ENCODE measurements at regions not wholly inside any gene's neighbourhood (a gene's known extent, or its start where the extent isn't known, plus 50 kb on each side); places are given as distances from the start of the nearest gene placed in this dataset.
"Not testable (repeated sequence)": the region's sequence is repeated elsewhere in the genome, so short reads cannot be mapped to it uniquely, and the experiment has no call there.

DNA sequence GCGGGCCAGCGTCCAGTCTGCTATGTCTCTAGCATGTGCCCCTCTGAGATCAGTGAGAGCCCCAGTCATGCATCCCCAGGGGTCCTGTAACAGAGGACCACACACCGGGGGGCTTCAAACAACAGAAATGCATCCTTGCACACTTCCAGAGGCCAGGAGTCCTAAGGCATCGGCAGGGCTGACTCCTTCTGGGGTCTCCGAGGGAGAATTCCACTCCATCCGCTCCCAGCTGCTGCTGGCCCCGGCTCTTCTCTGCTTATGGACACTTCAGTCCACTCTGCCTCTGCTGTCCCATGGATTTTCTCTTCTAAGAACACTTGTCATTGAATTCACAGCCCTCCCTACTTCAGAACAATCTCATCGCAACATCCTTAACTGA is 157.6 kb downstream of the NPIPB11 start:
- not testable (repeated sequence) for H3K36me3 Mint-ChIP-seq; H3K36me3 ChIP-seq; H2AFZ ChIP-seq (replicated peaks); H3K27ac ChIP-seq; H3K4me3 Mint-ChIP-seq; H4K20me1 ChIP-seq (ENCODE audit: low read depth); H3K4me3 ChIP-seq; H3K27me3 ChIP-seq; H3K4me1 ChIP-seq; H3K9ac ChIP-seq; H3K79me2 ChIP-seq (ENCODE audit: low read depth); H3K27me3 Mint-ChIP-seq (ENCODE audit: insufficient read depth, low read depth); H3K4me2 ChIP-seq; DNase-seq (ENCODE audit: low spot score); H3F3A ChIP-seq (ENCODE audit: low read depth); H3K9me3 ChIP-seq (ENCODE audit: low read depth)
- Mint-ChIP-seq H3K9me3 (peaks cover 17% of the 10 kb centered on the region), H3K4me1 (peaks cover 13% of the 10 kb centered on the region), H3K27ac (peak overlapping the region; percentile 3)

DNA sequence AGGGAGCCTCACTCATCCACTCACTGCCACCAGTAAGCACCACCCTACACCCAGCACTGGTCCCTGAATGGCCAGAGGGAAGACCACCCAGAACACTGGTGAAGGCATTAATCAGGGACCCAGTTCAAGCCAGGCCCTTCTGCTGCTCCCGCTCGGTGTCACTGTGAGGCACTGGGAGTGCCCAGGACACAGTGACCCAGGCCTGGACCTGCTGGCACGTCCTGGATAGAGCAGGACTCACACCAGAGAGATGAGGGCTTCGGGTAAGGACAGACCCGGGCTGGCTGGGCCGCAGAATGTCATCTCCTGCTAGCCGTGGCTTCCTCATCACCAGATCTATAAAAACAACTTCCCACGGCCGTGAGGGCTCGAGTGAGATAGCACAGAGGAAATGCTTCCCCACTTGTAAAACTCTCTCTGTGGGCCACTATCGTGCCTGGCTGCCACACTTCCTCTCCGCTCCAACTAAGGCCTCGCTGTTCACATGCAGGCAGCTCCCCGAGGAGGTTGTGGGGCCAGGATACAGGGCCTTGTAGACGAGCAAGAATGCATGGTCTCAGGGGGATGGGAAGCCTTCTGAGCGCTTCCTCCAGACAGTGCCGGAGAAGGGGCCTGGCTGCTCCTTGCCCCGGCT is 158.1 kb downstream of the NPIPB11 start:
- H3K4me3 ChIP-seq; H3K27me3 ChIP-seq; H3K4me1 ChIP-seq; H3K36me3 Mint-ChIP-seq; H3K27ac Mint-ChIP-seq; DNase-seq (ENCODE audit: low spot score); H3K9me3 ChIP-seq (ENCODE audit: low read depth); H3K79me2 ChIP-seq (ENCODE audit: low read depth); H3K27ac ChIP-seq; H3K4me3 Mint-ChIP-seq; H2AFZ ChIP-seq (replicated peaks); H3K27me3 Mint-ChIP-seq (ENCODE audit: insufficient read depth, low read depth); H3K36me3 ChIP-seq; H3K9ac ChIP-seq; H4K20me1 ChIP-seq (ENCODE audit: low read depth); H3K4me2 ChIP-seq; H3F3A ChIP-seq (ENCODE audit: low read depth): not testable (repeated sequence)
- Mint-ChIP-seq H3K4me1 (peaks cover 13% of the 10 kb centered on the region), H3K9me3 (peaks cover 17% of the 10 kb centered on the region)

DNA sequence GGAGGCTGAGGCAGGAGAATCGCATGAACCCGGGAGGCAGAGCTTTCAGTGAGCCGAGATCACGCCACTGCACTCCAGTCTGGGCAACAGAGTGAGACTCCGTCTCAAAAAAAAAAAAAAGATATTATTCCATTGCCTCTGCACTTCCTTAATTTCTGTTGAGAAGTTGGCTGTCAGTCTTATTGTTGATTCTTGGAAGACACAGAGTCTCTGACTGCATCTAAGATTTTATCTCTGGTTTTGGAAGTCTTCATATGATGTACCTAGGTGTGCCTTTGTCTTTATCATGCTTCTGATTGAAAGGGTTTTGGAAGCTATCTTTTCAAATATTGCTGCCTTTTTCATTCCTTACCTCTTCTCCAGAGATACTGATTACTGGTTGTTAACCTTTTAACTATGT is 160.4 kb downstream of the NPIPB11 start:
- not testable (repeated sequence) for H3K27ac Mint-ChIP-seq; H3K79me2 ChIP-seq (ENCODE audit: low read depth); DNase-seq (ENCODE audit: low spot score); H3K36me3 Mint-ChIP-seq; H3K4me1 Mint-ChIP-seq; H3K4me1 ChIP-seq; H3K27ac ChIP-seq; H4K20me1 ChIP-seq (ENCODE audit: low read depth); H3K27me3 ChIP-seq; H3K4me3 ChIP-seq; H3K9me3 ChIP-seq (ENCODE audit: low read depth); H2AFZ ChIP-seq (replicated peaks); H3K4me2 ChIP-seq; H3K4me3 Mint-ChIP-seq; H3K9ac ChIP-seq; H3K27me3 Mint-ChIP-seq (ENCODE audit: insufficient read depth, low read depth); H3K36me3 ChIP-seq; H3F3A ChIP-seq (ENCODE audit: low read depth)
- H3K9me3 Mint-ChIP-seq: peaks cover 17% of the 10 kb centered on the region

DNA sequence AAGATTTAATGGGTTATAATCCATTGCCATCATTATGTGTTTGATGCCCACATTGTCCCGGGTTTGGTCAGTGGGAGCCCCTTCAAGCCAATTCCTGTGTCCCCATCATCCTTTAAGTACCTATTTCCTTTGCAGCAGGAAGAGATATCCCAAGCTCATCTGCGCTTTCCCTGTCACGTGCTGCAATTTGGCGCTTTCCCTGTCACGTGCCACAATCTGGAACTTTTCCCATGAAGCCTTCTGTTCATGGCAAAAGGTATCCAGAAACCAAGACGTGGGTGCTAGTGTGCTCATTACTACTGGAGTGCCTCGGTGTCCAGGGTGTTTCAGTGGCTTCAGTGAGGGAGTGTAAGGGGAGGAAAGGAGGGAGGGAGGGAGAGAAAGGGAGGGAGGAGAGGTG is 168.5 kb downstream of the NPIPB11 start:
- no peaks in the 10 kb centered on the region for H3K79me2 ChIP-seq (ENCODE audit: low read depth)
- no peak overlapping the region for H3K9ac ChIP-seq
- H3K4me2 ChIP-seq: no peak overlapping the region
- TF ChIP-seq EZH2phosphoT487 (IDR thresholded peaks at IDR 0.05) (no peak), EZH2 (IDR thresholded peaks at IDR 0.05) (no peak)
- TF ChIP-seq, protein P1, sequence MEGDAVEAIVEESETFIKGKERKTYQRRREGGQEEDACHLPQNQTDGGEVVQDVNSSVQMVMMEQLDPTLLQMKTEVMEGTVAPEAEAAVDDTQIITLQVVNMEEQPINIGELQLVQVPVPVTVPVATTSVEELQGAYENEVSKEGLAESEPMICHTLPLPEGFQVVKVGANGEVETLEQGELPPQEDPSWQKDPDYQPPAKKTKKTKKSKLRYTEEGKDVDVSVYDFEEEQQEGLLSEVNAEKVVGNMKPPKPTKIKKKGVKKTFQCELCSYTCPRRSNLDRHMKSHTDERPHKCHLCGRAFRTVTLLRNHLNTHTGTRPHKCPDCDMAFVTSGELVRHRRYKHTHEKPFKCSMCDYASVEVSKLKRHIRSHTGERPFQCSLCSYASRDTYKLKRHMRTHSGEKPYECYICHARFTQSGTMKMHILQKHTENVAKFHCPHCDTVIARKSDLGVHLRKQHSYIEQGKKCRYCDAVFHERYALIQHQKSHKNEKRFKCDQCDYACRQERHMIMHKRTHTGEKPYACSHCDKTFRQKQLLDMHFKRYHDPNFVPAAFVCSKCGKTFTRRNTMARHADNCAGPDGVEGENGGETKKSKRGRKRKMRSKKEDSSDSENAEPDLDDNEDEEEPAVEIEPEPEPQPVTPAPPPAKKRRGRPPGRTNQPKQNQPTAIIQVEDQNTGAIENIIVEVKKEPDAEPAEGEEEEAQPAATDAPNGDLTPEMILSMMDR (IDR thresholded peaks at IDR 0.05): no peak
- H3K27me3 ChIP-seq: no peaks in the 10 kb centered on the region
- no peak overlapping the region for H3K27ac Mint-ChIP-seq
- no peaks in the 10 kb centered on the region for H4K20me1 ChIP-seq (ENCODE audit: low read depth)
- no peaks in the 10 kb centered on the region for H3K36me3 ChIP-seq
- no peak for DNase-seq (ENCODE audit: low spot score)
- peaks cover 6% of the 10 kb centered on the region for H3K4me1 Mint-ChIP-seq
- peaks cover 6% of the 10 kb centered on the region for H3K27me3 Mint-ChIP-seq (ENCODE audit: insufficient read depth, low read depth)
- H3K4me3 Mint-ChIP-seq: no peak overlapping the region
- no peaks in the 10 kb centered on the region for H3K36me3 Mint-ChIP-seq
- H3K4me1 ChIP-seq: no peaks in the 10 kb centered on the region
- H3K4me3 ChIP-seq: no peak overlapping the region
- no peaks in the 10 kb centered on the region for H3K9me3 ChIP-seq (ENCODE audit: low read depth)
- H3K27ac ChIP-seq: no peak overlapping the region
- no peak overlapping the region for H2AFZ ChIP-seq (replicated peaks)
- peaks cover 11% of the 10 kb centered on the region for H3K9me3 Mint-ChIP-seq
- H3F3A ChIP-seq (ENCODE audit: low read depth): no peaks in the 10 kb centered on the region

DNA sequence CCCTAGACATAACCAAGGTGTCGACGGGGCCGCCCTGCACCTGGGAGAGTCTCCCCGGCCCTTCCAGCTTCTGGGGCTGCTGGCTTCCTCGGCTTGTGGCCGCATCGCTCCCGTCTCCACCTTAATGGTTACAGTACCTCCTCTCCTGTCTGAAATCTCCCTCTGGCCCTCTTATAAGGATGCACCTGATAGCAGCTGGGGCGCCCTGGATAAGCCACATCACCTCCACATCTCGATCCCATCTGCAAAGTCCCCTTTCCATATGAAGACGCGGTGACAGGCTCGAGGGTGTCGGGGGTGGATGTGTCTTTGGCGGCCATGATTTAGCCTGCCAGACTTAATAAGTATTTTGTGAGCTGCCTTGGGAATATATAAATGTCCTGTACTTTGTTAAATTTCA is 169.0 kb downstream of the NPIPB11 start:
- not testable (repeated sequence) for H2AFZ ChIP-seq (replicated peaks); H3K9ac ChIP-seq; H3K27ac ChIP-seq; H3K27ac Mint-ChIP-seq; H3K36me3 Mint-ChIP-seq; H3K27me3 ChIP-seq; H3K4me3 Mint-ChIP-seq; H3K4me3 ChIP-seq; DNase-seq (ENCODE audit: low spot score); H3K36me3 ChIP-seq; H3K79me2 ChIP-seq (ENCODE audit: low read depth); H3K9me3 ChIP-seq (ENCODE audit: low read depth); H3K4me1 ChIP-seq; H4K20me1 ChIP-seq (ENCODE audit: low read depth); H3F3A ChIP-seq (ENCODE audit: low read depth); H3K27me3 Mint-ChIP-seq (ENCODE audit: insufficient read depth, low read depth); H3K4me2 ChIP-seq; H3K4me1 Mint-ChIP-seq
- peaks cover 11% of the 10 kb centered on the region for H3K9me3 Mint-ChIP-seq

DNA sequence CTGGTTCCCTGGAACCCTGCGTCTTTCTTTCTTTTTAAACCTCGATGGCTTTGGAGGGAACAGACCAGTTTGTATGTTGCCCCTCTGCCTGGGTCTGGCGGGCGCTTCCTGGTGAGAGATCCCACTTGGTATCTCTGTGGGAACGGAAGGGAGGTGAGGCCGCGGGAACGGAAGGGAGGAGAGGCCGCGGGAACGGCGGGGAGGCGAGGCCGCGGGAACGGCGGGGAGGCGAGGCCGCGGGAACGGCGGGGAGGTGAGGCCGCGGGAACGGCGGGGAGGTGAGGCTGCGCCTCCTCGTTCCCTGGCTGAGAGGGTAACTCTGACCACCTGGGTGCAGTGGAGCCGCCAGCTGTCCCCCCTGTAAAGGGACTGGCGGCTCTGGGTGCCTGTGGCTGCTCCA is 169.5 kb downstream of the NPIPB11 start:
- not testable (repeated sequence) for H3K4me2 ChIP-seq; H3K4me3 Mint-ChIP-seq; H3K9me3 ChIP-seq (ENCODE audit: low read depth); H3K27ac ChIP-seq; H3K27me3 Mint-ChIP-seq (ENCODE audit: insufficient read depth, low read depth); H3K4me1 ChIP-seq; H3F3A ChIP-seq (ENCODE audit: low read depth); H3K4me1 Mint-ChIP-seq; H2AFZ ChIP-seq (replicated peaks); H3K79me2 ChIP-seq (ENCODE audit: low read depth); H3K4me3 ChIP-seq; H4K20me1 ChIP-seq (ENCODE audit: low read depth); H3K9ac ChIP-seq; H3K36me3 ChIP-seq; H3K27ac Mint-ChIP-seq; H3K36me3 Mint-ChIP-seq; DNase-seq (ENCODE audit: low spot score); H3K27me3 ChIP-seq
- H3K9me3 Mint-ChIP-seq: peaks cover 11% of the 10 kb centered on the region

DNA sequence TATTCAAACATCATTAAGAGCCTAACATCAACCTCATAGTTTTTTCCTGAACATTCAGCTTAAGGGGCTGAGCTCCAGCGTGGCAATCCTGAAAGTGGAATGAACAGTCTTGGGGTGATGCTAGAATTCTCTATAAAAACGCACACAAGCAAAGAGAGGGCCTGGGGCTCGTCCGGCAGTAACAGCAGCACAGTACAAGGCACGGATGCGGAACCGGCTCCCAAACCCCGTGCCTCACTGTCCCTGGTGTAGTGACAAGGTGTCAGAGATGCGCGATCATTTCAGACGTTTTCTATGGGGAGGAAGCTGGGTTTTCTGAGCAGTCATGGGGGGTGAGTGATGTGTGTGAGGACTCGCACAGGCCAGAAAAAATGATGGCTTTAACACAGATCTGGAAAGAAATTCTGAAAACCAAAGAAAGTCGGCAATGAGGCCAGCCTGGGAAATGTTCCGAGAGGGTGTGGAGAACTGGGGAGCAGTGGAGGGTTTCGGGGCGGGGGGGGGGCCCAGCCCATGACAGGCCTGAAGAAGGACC is 170.6 kb downstream of the NPIPB11 start:
- H3K36me3 ChIP-seq; H3K27me3 Mint-ChIP-seq (ENCODE audit: insufficient read depth, low read depth); H3F3A ChIP-seq (ENCODE audit: low read depth); H4K20me1 ChIP-seq (ENCODE audit: low read depth); H3K79me2 ChIP-seq (ENCODE audit: low read depth); H3K36me3 Mint-ChIP-seq; DNase-seq (ENCODE audit: low spot score); H3K4me1 ChIP-seq; H3K27ac ChIP-seq; H2AFZ ChIP-seq (replicated peaks); H3K4me3 ChIP-seq; H3K27me3 ChIP-seq; H3K9ac ChIP-seq; H3K4me3 Mint-ChIP-seq; H3K9me3 ChIP-seq (ENCODE audit: low read depth); H3K4me2 ChIP-seq: not testable (repeated sequence)
- peaks cover 11% of the 10 kb centered on the region for H3K9me3 Mint-ChIP-seq
- H3K4me1 Mint-ChIP-seq: peaks cover 11% of the 10 kb centered on the region
- peak overlapping the region; percentile 73 for H3K27ac Mint-ChIP-seq
